Calu3 (cell line): ENCODE measurements at regions not wholly inside any gene's neighbourhood (a gene's known extent, or its start where the extent isn't known, plus 50 kb on each side); places are given as distances from the start of the nearest gene placed in this dataset.

Source experiments
- BruUV-seq: library from RNA; stranded (reverse); fragments of 400-500 nt; replicated peaks from 2 replicates; lab custom pipeline; 2021; lab: Mats Ljungman, UMichigan
- CTCF ChIA-PET: fragments of 300-600 bp; sonication (Branson Sonifier 250); formaldehyde crosslinking; loops from one replicate; lab custom pipeline; 2022; ENCODE audit warnings: antibody characterized with exemption; lab: Charles Lee
- DNase-seq: peaks from one replicate; pipeline ENCODE4 v3.0.0; 2022
- H3K27ac Mint-ChIP-seq: one replicate; pipeline ENCODE4 v1.8.0; 2022; ENCODE audit warnings: mixed read lengths; ENCODE audit not compliant: unreplicated experiment
- H3K27me3 Mint-ChIP-seq: one replicate; pipeline ENCODE4 v1.8.0; 2022; ENCODE audit warnings: mixed read lengths; ENCODE audit not compliant: unreplicated experiment
- H3K36me3 Mint-ChIP-seq: one replicate; pipeline ENCODE4 v1.8.0; 2022; ENCODE audit warnings: mild to moderate bottlenecking, moderate library complexity, mixed read lengths; ENCODE audit not compliant: insufficient read depth, unreplicated experiment
- H3K4me1 Mint-ChIP-seq: one replicate; pipeline ENCODE4 v1.8.0; 2022; ENCODE audit warnings: mild to moderate bottlenecking, low read depth, mixed read lengths; ENCODE audit not compliant: unreplicated experiment
- H3K4me3 Mint-ChIP-seq: one replicate; pipeline ENCODE4 v1.8.0; 2022; ENCODE audit warnings: mild to moderate bottlenecking, low read depth, moderate library complexity, mixed read lengths; ENCODE audit not compliant: unreplicated experiment
- H3K9me3 Mint-ChIP-seq: one replicate; pipeline ENCODE4 v1.8.0; 2022; ENCODE audit warnings: low read depth, mixed read lengths; ENCODE audit not compliant: unreplicated experiment
- intact Hi-C: fragments of 100-400 bp; cut with micrococcal nuclease; formaldehyde crosslinking; loops from one replicate; pipeline ENCODE4 v1.10.0; 2022; ENCODE audit not compliant: unreplicated experiment
- TF ChIP-seq, protein P1 (sequence below): fragments of 200-600 bp; IDR thresholded peaks from one replicate; pipeline ENCODE4 v1.8.0; 2022; ENCODE audit warnings: antibody characterized with exemption; ENCODE audit not compliant: unreplicated experiment

DNA sequence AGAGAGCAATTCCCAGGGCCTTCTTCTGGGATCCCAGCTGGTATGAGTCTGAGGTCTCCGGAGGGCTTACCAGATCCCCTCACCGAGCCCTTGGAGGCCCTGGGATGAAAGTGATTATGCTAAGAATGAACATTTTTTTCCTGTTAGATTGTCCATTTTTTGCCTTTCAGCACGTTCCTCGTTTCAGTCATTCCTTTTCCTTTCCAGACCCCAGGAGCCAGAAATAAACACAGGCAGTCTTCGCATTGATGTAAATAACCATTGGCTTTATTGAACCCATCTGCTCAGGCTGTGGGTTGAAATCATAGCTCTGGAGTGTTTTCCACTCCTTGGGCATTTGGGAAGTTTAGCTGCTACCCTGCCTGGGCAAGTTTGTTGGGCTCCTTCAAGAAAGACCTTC is 320.9 kb upstream of the AUTS2 start:
- Mint-ChIP-seq H3K27ac (no peak overlapping the region), H3K9me3 (peaks cover 2% of the 10 kb centered on the region), H3K36me3 (no peaks in the 10 kb centered on the region), H3K4me1 (no peaks in the 10 kb centered on the region), H3K27me3 (no peaks in the 10 kb centered on the region), H3K4me3 (no peak overlapping the region)
- intact Hi-C loops, result no loop called here
- DNase-seq, result no peak
- CTCF ChIA-PET, result no interaction called here
- TF ChIP-seq, protein P1, sequence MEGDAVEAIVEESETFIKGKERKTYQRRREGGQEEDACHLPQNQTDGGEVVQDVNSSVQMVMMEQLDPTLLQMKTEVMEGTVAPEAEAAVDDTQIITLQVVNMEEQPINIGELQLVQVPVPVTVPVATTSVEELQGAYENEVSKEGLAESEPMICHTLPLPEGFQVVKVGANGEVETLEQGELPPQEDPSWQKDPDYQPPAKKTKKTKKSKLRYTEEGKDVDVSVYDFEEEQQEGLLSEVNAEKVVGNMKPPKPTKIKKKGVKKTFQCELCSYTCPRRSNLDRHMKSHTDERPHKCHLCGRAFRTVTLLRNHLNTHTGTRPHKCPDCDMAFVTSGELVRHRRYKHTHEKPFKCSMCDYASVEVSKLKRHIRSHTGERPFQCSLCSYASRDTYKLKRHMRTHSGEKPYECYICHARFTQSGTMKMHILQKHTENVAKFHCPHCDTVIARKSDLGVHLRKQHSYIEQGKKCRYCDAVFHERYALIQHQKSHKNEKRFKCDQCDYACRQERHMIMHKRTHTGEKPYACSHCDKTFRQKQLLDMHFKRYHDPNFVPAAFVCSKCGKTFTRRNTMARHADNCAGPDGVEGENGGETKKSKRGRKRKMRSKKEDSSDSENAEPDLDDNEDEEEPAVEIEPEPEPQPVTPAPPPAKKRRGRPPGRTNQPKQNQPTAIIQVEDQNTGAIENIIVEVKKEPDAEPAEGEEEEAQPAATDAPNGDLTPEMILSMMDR, result no peak
- BruUV-seq, result no TSS peak

DNA sequence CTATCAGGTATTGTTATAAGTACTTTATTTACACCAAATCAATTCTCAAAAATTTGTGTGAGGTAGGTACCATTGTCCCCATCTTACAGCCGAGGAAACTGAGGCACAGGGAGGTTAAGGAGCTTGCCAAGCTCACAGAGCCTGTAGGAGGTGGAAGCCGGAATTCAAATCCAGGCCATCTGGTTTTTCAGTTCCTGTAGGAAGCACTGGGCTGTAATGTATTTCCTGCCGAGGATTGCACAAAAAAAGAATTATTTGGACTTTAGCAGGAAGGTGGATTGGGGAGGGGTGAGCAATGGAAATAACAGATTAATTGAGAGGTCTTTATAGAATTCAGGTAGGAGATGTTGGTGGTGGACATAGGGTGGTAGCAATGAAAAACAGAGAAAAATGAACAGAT is 315.3 kb upstream of the AUTS2 start:
- Mint-ChIP-seq H3K4me3 (no peak overlapping the region), H3K9me3 (peaks cover 13% of the 10 kb centered on the region), H3K4me1 (no peaks in the 10 kb centered on the region), H3K27ac (no peak overlapping the region), H3K36me3 (no peaks in the 10 kb centered on the region), H3K27me3 (no peaks in the 10 kb centered on the region)
- BruUV-seq, result no TSS peak
- intact Hi-C loops, result no loop called here
- CTCF ChIA-PET, result no interaction called here
- DNase-seq, result no peak
- TF ChIP-seq, protein P1, result no peak

DNA sequence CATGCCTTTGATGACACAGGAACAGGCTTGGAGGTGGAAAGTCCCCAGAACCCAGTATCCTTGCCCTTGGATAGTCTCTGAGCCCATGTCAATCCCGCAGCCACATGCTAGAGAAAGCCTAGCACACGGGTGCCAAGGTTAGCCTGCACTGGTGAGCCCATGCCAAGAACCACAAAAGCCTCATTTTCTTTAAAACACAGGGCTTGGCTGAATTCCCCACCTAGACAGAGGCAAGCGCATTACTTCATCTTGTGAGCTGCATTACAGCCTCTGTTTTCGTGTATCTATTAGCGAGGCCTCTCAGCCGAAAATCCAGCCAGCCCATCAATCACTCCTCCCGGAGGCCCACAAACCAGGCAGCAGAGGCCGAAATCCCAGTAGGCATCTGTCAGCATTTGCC is 314.9 kb upstream of the AUTS2 start:
- no peak for DNase-seq
- no TSS peak for BruUV-seq
- Mint-ChIP-seq H3K27ac (no peak overlapping the region), H3K9me3 (peaks cover 13% of the 10 kb centered on the region), H3K4me1 (no peaks in the 10 kb centered on the region), H3K27me3 (no peaks in the 10 kb centered on the region), H3K4me3 (no peak overlapping the region), H3K36me3 (no peaks in the 10 kb centered on the region)
- TF ChIP-seq, protein P1, result no peak
- intact Hi-C loops, result no loop called here
- CTCF ChIA-PET, result no interaction called here

DNA sequence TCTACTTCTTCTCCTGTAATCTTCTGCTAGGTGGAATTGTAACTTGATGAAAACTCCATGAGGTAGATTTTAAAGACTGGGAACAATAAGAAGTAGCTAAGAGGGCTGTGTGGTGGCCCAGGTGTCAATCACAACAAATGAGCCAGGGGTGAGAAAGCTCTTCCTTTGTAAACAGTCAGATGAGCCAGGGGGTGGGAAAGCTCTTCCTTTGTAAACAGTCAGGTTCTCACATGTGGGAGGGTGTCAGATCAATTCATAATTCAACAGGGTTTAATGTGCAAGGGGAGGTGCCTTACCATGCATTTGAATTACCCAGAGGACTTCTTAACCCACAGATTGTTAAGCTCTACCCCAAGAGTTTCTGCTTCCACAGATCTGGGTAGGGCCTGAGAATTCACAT is 312.4 kb upstream of the AUTS2 start:
- Mint-ChIP-seq H3K4me1 (no peaks in the 10 kb centered on the region), H3K27me3 (no peaks in the 10 kb centered on the region), H3K4me3 (no peak overlapping the region), H3K9me3 (peaks cover 11% of the 10 kb centered on the region), H3K27ac (no peak overlapping the region), H3K36me3 (no peaks in the 10 kb centered on the region)
- BruUV-seq, result no TSS peak
- no peak for DNase-seq
- intact Hi-C loops, result no loop called here
- TF ChIP-seq, protein P1, result no peak
- CTCF ChIA-PET, result no interaction called here

DNA sequence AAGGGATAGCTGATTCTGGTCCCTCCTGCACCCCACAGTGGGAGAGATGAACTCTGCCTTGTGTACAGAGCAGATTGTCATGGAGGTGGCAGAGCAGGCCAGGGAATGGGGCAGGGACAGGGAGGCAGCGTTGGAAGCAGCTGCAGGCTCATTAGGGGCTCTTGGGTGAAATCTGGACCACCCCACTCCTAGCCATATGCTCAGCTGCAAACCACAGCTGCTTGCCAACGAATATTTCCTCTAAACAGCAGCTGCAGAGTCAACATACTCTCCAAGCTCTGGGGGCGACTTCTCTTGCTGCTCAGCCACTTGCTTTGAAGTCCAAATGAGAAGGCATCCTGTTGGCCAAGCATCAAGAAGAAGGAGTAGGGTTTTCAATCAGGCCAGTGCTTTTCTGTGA is 302.3 kb upstream of the AUTS2 start:
- peaks cover 8% of the 10 kb centered on the region for H3K9me3 Mint-ChIP-seq
- H3K36me3 Mint-ChIP-seq, result no peaks in the 10 kb centered on the region
- H3K27ac Mint-ChIP-seq, result no peak overlapping the region
- no peak overlapping the region for H3K4me3 Mint-ChIP-seq
- DNase-seq, result no peak
- CTCF ChIA-PET, result no interaction called here
- H3K4me1 Mint-ChIP-seq, result no peaks in the 10 kb centered on the region
- intact Hi-C loops, result no loop called here
- H3K27me3 Mint-ChIP-seq, result no peaks in the 10 kb centered on the region
- TF ChIP-seq, protein P1, result no peak
- BruUV-seq, result no TSS peak
